NCI-H146 treated with DMSO at 0.1 percent for 48 hours (cell line): ENCODE measurements at regions not wholly inside any gene's neighbourhood (a gene's known extent, or its start where the extent isn't known, plus 50 kb on each side); places are given as distances from the start of the nearest gene placed in this dataset.
"Not testable (repeated sequence)": the region's sequence is repeated elsewhere in the genome, so short reads cannot be mapped to it uniquely, and the experiment has no call there.

Experiments
- DNase-seq: peaks from one replicate; lab custom pipeline; 2025; ENCODE audit not compliant: unreplicated experiment; lab: John Stamatoyannopoulos, UW

DNA sequence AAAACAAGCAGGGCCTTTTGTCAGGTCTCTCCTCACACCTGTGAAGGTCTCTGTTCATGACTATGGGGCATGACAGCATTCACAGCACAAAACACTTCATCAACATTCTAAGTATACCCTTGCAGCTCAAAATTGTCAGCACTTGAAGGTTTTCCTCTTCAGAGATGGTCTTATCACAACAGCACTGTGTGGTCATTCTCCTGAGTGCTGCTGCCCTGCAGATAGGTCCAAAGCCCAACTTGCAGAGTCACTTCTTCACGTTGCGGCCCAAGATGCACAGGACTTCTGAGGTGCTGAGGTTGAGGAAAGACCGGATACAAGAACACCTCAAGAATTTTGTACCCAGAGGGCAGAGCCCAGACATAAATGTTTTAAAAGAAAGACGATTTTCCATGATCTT, 574.5 kb downstream of the UQCRFS1 start:
- no peak for DNase-seq

- no peak for DNase-seq
Measured at GRCh38 chr19:28636706-28637105, 576.2 kb downstream of the UQCRFS1 start.

- DNase-seq: no peak
Measured at GRCh38 chr19:28636016-28636629, 576.8 kb downstream of the UQCRFS1 start.

DNA sequence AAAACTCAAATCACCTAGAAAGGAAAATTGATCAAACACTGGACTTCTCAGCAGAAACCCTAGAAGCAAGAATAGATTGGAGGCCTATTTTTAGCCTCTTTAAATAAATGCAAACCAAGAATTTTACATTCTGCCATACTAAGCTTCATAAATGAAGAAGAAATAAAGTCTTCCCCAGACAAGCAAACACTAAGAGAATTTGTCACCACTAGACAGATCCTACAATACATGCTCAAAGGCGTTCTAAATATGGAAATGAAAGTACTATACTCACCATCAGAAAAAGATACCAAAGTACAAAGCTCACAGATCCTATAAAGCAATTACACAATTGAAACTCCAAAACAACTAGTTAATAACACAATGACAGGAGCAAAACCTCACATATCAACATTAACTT, 578.1 kb downstream of the UQCRFS1 start:
- no peak for DNase-seq

DNA sequence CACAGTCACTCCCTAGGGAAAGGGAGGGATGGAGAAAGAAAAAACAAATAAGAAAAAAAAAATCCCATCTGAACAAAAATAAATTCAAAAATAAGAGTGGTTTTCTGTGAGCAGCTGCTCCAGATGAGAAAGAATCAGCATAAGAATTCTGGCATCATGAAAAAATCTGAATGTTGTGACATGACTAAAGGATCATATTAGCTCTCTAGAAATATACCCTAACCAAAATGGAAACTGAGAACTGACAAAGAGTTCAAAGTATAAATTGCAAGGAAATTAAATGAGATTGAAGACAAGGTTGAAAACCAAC, 579.0 kb downstream of the UQCRFS1 start:
- DNase-seq: no peak

- peak; percentile 38 for DNase-seq
Measured at GRCh38 chr19:28633319-28634018, 579.5 kb downstream of the UQCRFS1 start.

GRCh38 chr19:28632371-28633080, 580.4 kb downstream of the UQCRFS1 start:
- DNase-seq: no peak

DNA sequence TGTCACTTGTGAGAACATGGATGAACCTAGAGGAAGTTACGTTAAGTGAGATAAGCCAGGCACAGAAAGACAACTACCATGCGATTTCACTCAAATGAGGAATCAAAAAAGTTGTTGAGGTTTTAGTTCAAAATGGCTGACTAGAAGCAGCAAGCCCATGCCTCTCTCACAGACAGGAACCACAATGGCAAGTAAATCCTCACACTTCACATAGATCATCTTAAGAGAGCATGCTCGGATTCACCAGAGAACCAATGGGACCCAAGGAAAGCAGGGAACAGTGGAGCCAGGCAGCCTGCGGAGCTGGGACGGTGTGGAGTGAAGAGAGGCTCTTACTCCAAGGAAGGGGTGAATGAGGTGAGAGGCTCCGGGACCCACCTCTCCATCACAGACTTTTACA, 581.0 kb downstream of the UQCRFS1 start:
- DNase-seq: no peak

DNA sequence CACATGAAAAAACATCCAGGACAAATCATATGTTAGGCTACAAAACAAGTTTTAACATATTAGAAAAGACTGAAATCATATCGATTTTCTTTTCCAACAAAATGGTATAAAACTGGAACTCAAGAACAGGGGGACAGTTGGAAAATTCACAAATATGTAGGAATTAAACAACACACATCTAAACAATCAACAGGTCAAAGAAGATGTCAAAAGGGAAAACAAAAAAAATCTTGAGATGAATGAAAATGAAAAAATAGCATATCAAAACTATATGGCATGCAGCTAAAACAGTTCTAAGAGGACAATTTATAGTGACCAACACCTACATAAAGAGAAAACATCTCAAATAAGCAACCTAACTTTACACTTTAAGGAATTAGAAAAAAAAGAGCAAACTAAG, 585.3 kb downstream of the UQCRFS1 start:
- DNase-seq: no peak

GRCh38 chr19:28626407-28626806, 586.5 kb downstream of the UQCRFS1 start:
- DNase-seq: not testable (repeated sequence)

- DNase-seq: no peak
Measured at GRCh38 chr19:28619816-28620429, 593.0 kb downstream of the UQCRFS1 start.

DNA sequence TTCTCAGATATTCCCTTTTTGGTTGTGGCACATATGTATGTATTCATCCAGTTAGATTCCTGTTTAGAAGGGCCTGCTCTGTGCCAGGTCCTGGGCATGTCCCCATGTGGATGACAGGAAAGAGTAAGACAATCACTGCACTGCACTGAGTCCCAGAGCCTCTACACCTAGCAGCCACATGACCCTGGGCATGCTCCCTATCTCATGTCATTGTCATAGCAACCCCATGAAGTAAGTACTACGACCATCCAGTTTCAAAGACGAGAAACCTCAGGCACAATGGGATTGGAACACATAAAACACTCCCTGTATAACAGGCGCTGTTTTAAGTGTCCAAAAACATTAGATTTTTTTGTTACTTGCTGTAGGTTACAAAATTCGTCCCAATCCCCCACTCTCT, 594.4 kb downstream of the UQCRFS1 start:
- DNase-seq: no peak

- no peak for DNase-seq
Measured at GRCh38 chr19:28615966-28616365, 597.0 kb downstream of the UQCRFS1 start.

DNA sequence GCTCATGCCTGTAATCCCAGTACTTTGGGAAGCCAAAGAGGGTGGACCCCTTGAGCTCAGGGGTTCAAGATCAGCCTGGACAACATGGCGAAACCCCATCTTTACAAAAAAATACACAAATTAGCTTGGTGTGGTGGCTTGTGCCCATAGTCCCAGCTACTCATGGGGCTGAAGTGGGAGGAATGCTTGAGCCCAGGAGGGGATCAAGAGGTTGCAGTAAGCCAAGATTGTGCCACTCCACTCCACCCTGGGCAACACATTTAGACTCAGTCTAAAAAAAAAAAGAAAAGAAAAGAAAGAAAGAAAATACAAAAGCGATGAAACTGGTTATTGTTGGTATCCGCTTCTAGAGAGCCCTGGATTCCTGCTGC, 597.4 kb downstream of the UQCRFS1 start:
- no peak for DNase-seq

DNA sequence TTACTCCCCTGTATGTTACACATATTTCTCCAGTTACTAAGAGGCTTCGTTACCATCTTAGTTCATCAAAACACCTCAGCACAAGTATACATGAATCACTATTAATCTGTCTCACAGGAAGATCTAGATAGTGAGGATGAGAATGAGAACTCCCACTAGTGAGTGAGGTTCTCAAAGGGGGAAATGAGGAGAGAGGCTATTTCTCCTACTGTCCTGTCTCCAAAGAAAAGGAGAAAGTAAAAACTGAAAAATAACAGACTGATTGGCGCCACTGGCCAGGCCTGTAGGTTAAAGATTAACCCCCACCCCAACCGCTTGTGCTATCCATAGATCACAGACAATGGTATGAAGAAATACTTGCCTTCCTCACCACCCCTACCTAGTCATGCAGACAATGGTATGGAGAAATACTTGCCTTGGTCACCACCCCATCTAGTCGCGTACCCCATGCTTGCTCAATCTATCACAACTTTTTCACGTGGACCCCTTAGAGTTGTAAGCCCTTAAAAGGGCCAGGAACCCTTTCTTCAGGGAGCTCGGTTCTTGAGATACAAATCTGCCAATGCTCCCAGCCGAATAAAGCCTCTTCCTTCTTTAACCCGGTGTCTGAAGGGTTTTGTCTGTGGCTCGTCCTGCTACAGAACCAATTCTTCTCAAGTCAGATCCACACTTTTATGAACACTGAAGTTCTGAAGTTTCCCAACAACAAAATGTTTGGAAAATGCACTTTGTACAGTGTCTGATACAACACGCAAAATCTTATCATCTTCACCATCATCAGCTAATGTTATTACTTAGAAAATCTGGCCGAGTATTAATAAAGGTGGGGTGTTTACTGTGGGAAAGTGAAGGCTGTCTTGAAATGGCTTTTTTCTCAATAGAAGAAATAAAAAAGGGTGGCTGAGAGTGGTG, 598.1 kb downstream of the UQCRFS1 start:
- no peak for DNase-seq

GRCh38 chr19:28612275-28612769, 600.6 kb downstream of the UQCRFS1 start:
- DNase-seq: no peak

DNA sequence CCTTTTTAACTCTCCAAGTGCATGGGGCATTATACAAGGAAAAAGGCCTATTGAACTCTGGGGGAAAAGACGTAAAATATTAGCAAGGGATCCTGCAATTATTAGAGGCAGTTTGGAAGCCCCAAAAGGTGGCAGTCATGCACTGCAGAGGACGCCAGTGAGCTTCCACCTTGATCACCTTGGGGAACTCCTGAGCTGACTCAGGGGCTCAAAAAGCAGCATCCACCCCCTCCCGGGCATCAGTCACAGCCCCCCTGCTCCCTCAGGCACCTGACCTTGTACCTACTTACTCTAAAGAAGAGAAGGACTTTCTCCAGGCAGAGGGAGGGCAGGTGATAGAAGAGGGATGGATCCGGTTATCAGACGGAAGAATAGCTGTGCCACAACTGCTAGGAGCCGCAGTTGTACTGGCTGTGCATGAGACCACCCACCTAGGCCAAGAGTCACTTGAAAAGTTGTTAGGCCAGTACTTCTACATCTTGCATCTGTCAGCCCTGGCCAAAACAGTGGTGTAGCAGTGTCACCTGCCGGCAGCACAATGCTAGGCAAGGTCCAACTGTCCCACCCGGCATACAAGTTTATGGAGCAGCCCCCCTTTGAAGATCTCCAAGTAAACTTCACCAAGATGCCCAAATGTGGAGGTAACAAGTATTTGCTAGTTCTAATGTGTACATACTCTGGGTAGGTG, 601.6 kb downstream of the UQCRFS1 start:
- not testable (repeated sequence) for DNase-seq

GRCh38 chr19:28610731-28611130, 602.2 kb downstream of the UQCRFS1 start:
- no peak for DNase-seq

DNA sequence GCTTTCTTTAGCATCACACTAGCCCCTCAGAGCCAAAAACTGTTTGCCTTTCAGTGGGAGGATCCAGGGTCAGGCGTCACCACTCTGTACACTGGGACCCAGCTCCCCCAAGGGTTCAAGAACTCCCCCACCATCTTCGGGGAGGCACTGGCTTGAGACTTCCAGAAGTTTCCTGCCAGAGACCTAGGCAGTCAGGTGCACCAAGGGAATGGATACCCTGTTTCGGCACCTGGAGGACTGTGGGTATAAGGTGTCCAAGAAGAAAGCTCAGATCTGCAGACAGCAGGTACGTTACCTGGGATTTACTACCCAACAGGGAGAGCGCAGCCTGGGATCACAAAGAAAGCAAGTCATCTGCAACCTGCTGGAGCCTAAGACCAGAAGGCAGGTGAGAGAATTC, 603.0 kb downstream of the UQCRFS1 start:
- no peak for DNase-seq

GRCh38 chr19:28609091-28609755, 603.7 kb downstream of the UQCRFS1 start:
- DNase-seq: no peak
